Kidney (tissue), 13 donors: ENCODE measurements at regions not wholly inside any gene's neighbourhood (a gene's known extent, or its start where the extent isn't known, plus 50 kb on each side); places are given as distances from the start of the nearest gene placed in this dataset.

Experiments
- DNase-seq, 5 donors: peaks; one replicate each; pipeline ENCODE4 v3.0.0-alpha.2; 2013 to 2020
- FAIRE-seq: peaks from 2 replicates; lab custom pipeline; 2012; peaks lifted over from hg19 to GRCh38; lab: Jason Lieb, UNC
- H3K27ac ChIP-seq, 2 donors: one replicate each; pipeline ENCODE4 v1.7.0; 2013; ENCODE audit warnings: low read depth in 2 of 2, low read length in 2 of 2, inconsistent platforms in 1 of 2
- H3K27me3 ChIP-seq: one replicate; pipeline ENCODE4 v1.7.1; 2013; ENCODE audit warnings: low read length, inconsistent platforms; ENCODE audit not compliant: control insufficient read depth, insufficient read depth
- H3K36me3 ChIP-seq, 3 donors: one replicate each; pipeline versions ENCODE4 v1.7.0 to v1.7.1; 2013; ENCODE audit warnings: low read length in 3 of 3, control low read depth in 1 of 3, inconsistent platforms in 1 of 3; ENCODE audit not compliant: insufficient read depth in 3 of 3, control insufficient read depth in 2 of 3
- H3K4me1 ChIP-seq, 3 donors: one replicate each; pipeline versions ENCODE4 v1.7.0 to v1.7.1; 2013; ENCODE audit warnings: low read length in 3 of 3, inconsistent platforms in 1 of 3, low read depth in 1 of 3; ENCODE audit not compliant: control insufficient read depth in 2 of 3, insufficient read depth in 2 of 3
- H3K4me3 ChIP-seq, 3 donors: one replicate each; pipeline versions ENCODE4 v1.7.0 to v1.8.1; 2013; ENCODE audit warnings: low read length in 3 of 3, control low read depth in 1 of 3, inconsistent platforms in 1 of 3
- H3K9ac ChIP-seq, 3 donors: one replicate each; pipeline versions ENCODE4 v1.7.0 to v1.7.1; 2013; ENCODE audit warnings: low read length in 3 of 3, control low read depth in 1 of 3, inconsistent platforms in 1 of 3
- H3K9me3 ChIP-seq, 3 donors: one replicate each; pipeline versions ENCODE4 v1.7.0 to v1.7.1; 2013; ENCODE audit warnings: low read length in 3 of 3, control low read depth in 1 of 3, inconsistent platforms in 1 of 3; ENCODE audit not compliant: control insufficient read depth in 2 of 3, insufficient read depth in 1 of 3
- CTCF ChIP-seq: IDR thresholded peaks from 3 replicates; pipeline ENCODE4 v1.5.1; 2012; ENCODE audit warnings: mild to moderate bottlenecking, moderate library complexity, borderline replicate concordance; ENCODE audit not compliant: insufficient read depth; ENCODE audit errors: extremely low read depth
- intact Hi-C: fragments of 100-400 bp; cut with DNase I; formaldehyde crosslinking; loops from one replicate; pipeline ENCODE4 v1.11.1; 2022
- donor health status: control.
- donor health status: control.
- donor health status: control.
- donor health status: control.
- donor health status: control.
- donor health status: DM: yes; HTN: yes; CAD: no.
- donor health status: Normal renal cell carcinoma (clear cell type).

GRCh38 chr20:4439461-4439860 lies 190.4 kb upstream of the ADRA1D start:
- Histone ChIP-seq H3K27ac (no peak overlapping the region), H3K27me3 (no peaks in the 10 kb centered on the region), H3K36me3 (no peaks in the 10 kb centered on the region), H3K4me1 (no peaks in the 10 kb centered on the region), H3K9me3 (no peaks in the 10 kb centered on the region), H3K9ac (no peak overlapping the region), H3K4me3 (no peak overlapping the region)
- DNase-seq (peak in 1 of 5 donors; percentile 24), FAIRE-seq (no peak)
- TF ChIP-seq CTCF, result no peak
- intact Hi-C loops, result no loop called here

- intact Hi-C loops, result no loop called here
- no peaks in the 10 kb centered on the region for H3K36me3 ChIP-seq
- no peak overlapping the region for H3K4me3 ChIP-seq
- H3K27me3 ChIP-seq, result no peaks in the 10 kb centered on the region
- no peaks in the 10 kb centered on the region for H3K9me3 ChIP-seq
- no peak for TF ChIP-seq CTCF
- no peak overlapping the region for H3K27ac ChIP-seq
- no peaks in the 10 kb centered on the region for H3K4me1 ChIP-seq
- no peak overlapping the region for H3K9ac ChIP-seq
- DNase-seq (no peak), FAIRE-seq (no peak)
Observed at GRCh38 chr20:4437131-4437530, 188.0 kb upstream of the ADRA1D start.

- TF ChIP-seq CTCF, result no peak
- Histone ChIP-seq H3K9ac (no peak overlapping the region), H3K4me3 (no peak overlapping the region), H3K27me3 (no peaks in the 10 kb centered on the region), H3K27ac (no peak overlapping the region), H3K9me3 (no peaks in the 10 kb centered on the region), H3K36me3 (no peaks in the 10 kb centered on the region), H3K4me1 (no peaks in the 10 kb centered on the region)
- intact Hi-C loops, result no loop called here
- DNase-seq (no peak), FAIRE-seq (no peak)
Observed at GRCh38 chr20:4435671-4436455, 186.8 kb upstream of the ADRA1D start.
